Trophoblast cell (in vitro differentiated cells and primary cell): ENCODE measurements at regions not wholly inside any gene's neighbourhood (a gene's known extent, or its start where the extent isn't known, plus 50 kb on each side); places are given as distances from the start of the nearest gene placed in this dataset.
A peak's percentile ranks its signal among the peaks of the same experiment; 100 is the strongest.

ENCODE experiments used
- DNase-seq, 2 donors: peaks; one replicate each; pipeline ENCODE4 v3.0.0-alpha.2; 2016
- H2AFZ ChIP-seq: 2 replicates; pipeline ENCODE4 v1.6.1; 2013; ENCODE audit warnings: low read length, moderate library complexity, mild to moderate bottlenecking; ENCODE audit not compliant: insufficient read depth, poor library complexity
- H2AK5ac ChIP-seq: 2 replicates; pipeline ENCODE4 v1.6.1; 2013; ENCODE audit warnings: mild to moderate bottlenecking, low read length
- H2BK120ac ChIP-seq: 2 replicates; pipeline ENCODE4 v1.6.1; 2013; ENCODE audit warnings: low read length, mild to moderate bottlenecking, moderate library complexity; ENCODE audit not compliant: insufficient read depth, poor library complexity
- H2BK12ac ChIP-seq: 2 replicates; pipeline ENCODE4 v1.6.1; 2013; ENCODE audit warnings: mild to moderate bottlenecking, low read length, moderate library complexity
- H2BK5ac ChIP-seq: 2 replicates; pipeline ENCODE4 v1.6.1; 2013; ENCODE audit warnings: low read length, low read depth, moderate library complexity, mild to moderate bottlenecking; ENCODE audit not compliant: poor library complexity
- H3K14ac ChIP-seq: 2 replicates; pipeline ENCODE4 v1.6.1; 2013; ENCODE audit warnings: mild to moderate bottlenecking, low read length
- H3K18ac ChIP-seq: 2 replicates; pipeline ENCODE4 v1.6.1; 2013; ENCODE audit warnings: mild to moderate bottlenecking, low read length
- H3K23ac ChIP-seq: 2 replicates; pipeline ENCODE4 v1.6.1; 2013; ENCODE audit warnings: low read length
- H3K27ac ChIP-seq: 2 replicates; pipeline ENCODE4 v1.5.1; 2013; ENCODE audit warnings: low read depth, mild to moderate bottlenecking, inconsistent platforms, low read length, moderate library complexity
- H3K27me3 ChIP-seq: 2 replicates; pipeline ENCODE4 v1.6.1; 2013; ENCODE audit warnings: inconsistent platforms, mild to moderate bottlenecking, low read length, moderate library complexity; ENCODE audit not compliant: insufficient read depth
- H3K36me3 ChIP-seq, 2 experiments: 1 replicate in 1 of 2; 2 replicates in 1 of 2; pipeline ENCODE4 v1.6.1; 2013; ENCODE audit warnings: low read length in 2 of 2, mild to moderate bottlenecking in 2 of 2, moderate library complexity in 1 of 2; ENCODE audit not compliant: insufficient read depth in 2 of 2, control insufficient read depth in 1 of 2
- H3K4ac ChIP-seq: 2 replicates; pipeline ENCODE4 v1.6.1; 2013; ENCODE audit warnings: low read depth, mild to moderate bottlenecking, low read length, moderate library complexity
- H3K4me1 ChIP-seq, 2 experiments: 1 replicate in 1 of 2; 2 replicates in 1 of 2; pipeline ENCODE4 v1.6.1; 2013; ENCODE audit warnings: low read length in 2 of 2, mild to moderate bottlenecking in 2 of 2, moderate library complexity in 1 of 2; ENCODE audit not compliant: insufficient read depth in 2 of 2, control insufficient read depth in 1 of 2
- H3K4me2 ChIP-seq: 2 replicates; pipeline ENCODE4 v1.6.1; 2013; ENCODE audit warnings: inconsistent platforms, mild to moderate bottlenecking, low read length, moderate library complexity
- H3K4me3 ChIP-seq: 2 replicates; pipeline ENCODE4 v1.5.1; 2013; ENCODE audit warnings: mild to moderate bottlenecking, low read depth, low read length, inconsistent platforms
- H3K79me1 ChIP-seq: one replicate; pipeline ENCODE4 v1.6.1; 2013; ENCODE audit warnings: low read length
- H3K79me2 ChIP-seq: 2 replicates; pipeline ENCODE4 v1.6.1; 2013; ENCODE audit warnings: low read length, mild to moderate bottlenecking; ENCODE audit not compliant: control insufficient read depth, insufficient read depth, poor library complexity
- H3K9ac ChIP-seq: 2 replicates; pipeline ENCODE4 v1.6.1; 2013; ENCODE audit warnings: mild to moderate bottlenecking, low read length
- H3K9me3 ChIP-seq: 2 replicates; pipeline ENCODE4 v1.6.1; 2013; ENCODE audit warnings: low read depth, mild to moderate bottlenecking, control low read depth, inconsistent platforms, low read length; ENCODE audit not compliant: insufficient read depth
- H4K12ac ChIP-seq: 2 replicates; pipeline ENCODE4 v1.6.1; 2013; ENCODE audit warnings: low read depth, mild to moderate bottlenecking, low read length, moderate library complexity
- H4K8ac ChIP-seq: 2 replicates; pipeline ENCODE4 v1.6.1; 2013; ENCODE audit warnings: low read depth, mild to moderate bottlenecking, low read length, moderate library complexity
- H4K91ac ChIP-seq: one replicate; pipeline ENCODE4 v1.6.1; 2013; ENCODE audit warnings: low read depth, mild to moderate bottlenecking, low read length, moderate library complexity
- WGBS: extraction: QIAGEN DNeasy Blood & Tissue Kit; methylation state at CpG from one replicate; pipeline ENCODE4 v1.1.7; 2013; ENCODE audit warnings: missing lambda C conversion rate; ENCODE audit not compliant: insufficient read length, insufficient coverage; ENCODE audit errors: extremely low coverage; 5-methylcytosine and 5-hydroxymethylcytosine counted together

DNA sequence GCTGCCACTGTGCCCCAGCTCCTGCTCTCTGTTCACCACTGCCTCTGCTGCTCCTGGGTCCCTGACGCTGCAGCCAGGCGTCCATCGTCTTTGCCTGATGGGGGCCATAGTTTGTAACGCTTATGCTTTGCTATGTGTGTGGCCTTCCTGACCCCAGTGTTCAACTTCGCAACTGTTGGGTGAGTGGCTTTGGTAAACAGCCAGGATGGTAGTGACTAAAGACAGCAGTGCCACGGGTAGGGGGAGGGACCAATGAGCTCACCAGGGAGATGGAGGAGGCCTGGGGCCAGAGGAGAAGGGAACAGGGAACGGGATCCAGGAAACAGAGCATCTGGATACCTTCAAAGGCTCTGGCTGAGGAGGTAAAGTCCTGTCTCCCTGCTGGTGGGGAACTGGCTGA, 75.9 kb upstream of the ALDH1L1 start:
- DNase-seq: no peak
- WGBS: no CpG with 5 or more reads among the region's 7 CpGs
- Histone ChIP-seq H3K9ac (no peak overlapping the region), H3K9me3 (peaks cover 3% of the 10 kb centered on the region), H3K14ac (no peak overlapping the region), H4K91ac (no peak overlapping the region), H3K4me2 (no peak overlapping the region), H2AK5ac (no peak overlapping the region), H3K27me3 (no peaks in the 10 kb centered on the region), H3K79me2 (no peaks in the 10 kb centered on the region), H3K4ac (no peak overlapping the region), H2BK12ac (no peak overlapping the region), H3K79me1 (no peaks in the 10 kb centered on the region), H2BK5ac (no peak overlapping the region), H3K4me1 (peaks cover 0 to 3% of the 10 kb centered on the region in 2 experiments), H3K4me3 (no peak overlapping the region), H3K36me3 (no peaks in the 10 kb centered on the region), H3K27ac (no peak overlapping the region), H4K12ac (no peak overlapping the region), H3K23ac (no peak overlapping the region), H2AFZ (no peak overlapping the region), H2BK120ac (no peak overlapping the region), H4K8ac (no peak overlapping the region), H3K18ac (no peak overlapping the region)

DNA sequence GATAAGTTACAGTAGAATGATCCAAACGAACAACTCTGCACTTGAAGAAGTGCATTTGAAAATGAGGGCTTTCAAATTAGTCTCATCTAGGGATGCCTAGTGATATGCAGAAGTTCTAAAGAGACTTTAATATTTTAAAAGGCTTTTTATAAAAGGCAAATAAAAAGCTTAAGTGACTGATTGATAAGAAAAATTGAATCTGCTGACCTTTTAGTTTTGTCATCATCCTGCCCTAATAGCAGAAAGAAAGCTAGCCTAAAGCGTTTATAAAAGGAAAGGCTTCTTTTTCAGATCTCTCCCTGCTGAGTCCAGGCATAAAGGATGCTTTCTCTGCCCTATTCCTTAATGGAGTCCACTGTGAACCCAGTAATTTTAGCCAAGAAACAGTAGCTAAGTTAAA, 72.7 kb upstream of the ALDH1L1 start:
- Histone ChIP-seq H3K23ac (no peak overlapping the region), H3K4me1 (no peaks in the 10 kb centered on the region), H3K4ac (no peak overlapping the region), H3K79me2 (no peaks in the 10 kb centered on the region), H2BK5ac (no peak overlapping the region), H3K4me3 (no peak overlapping the region), H3K79me1 (no peaks in the 10 kb centered on the region), H4K91ac (no peak overlapping the region), H4K12ac (no peak overlapping the region), H2AFZ (no peak overlapping the region), H3K14ac (no peak overlapping the region), H3K9me3 (no peaks in the 10 kb centered on the region), H3K18ac (no peak overlapping the region), H3K36me3 (no peaks in the 10 kb centered on the region), H2BK120ac (no peak overlapping the region), H2BK12ac (no peak overlapping the region), H3K4me2 (no peak overlapping the region), H3K27me3 (no peaks in the 10 kb centered on the region), H2AK5ac (no peak overlapping the region), H3K27ac (no peak overlapping the region), H3K9ac (no peak overlapping the region), H4K8ac (no peak overlapping the region)
- no peak for DNase-seq
- no CpG with 5 or more reads among the region's 2 CpGs for WGBS

DNA sequence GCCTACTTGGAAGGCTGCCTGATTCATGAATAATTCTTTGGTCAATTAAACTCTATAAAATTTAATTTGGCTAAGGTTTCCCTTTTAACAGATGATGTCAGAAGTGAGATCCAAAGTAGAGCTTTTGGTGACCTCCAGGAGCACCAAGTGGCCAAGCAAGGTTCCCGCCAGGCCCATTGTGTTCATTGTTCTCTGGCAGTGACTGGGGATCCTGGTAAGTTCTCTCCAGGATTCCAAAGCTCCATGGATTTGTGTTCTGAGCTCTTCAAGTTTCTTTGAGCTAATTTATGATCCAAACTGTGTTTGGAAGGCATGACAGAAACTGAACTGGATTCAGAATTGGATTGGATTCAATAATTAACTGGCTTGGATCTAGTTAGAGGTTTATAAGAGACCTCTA, 72.0 kb upstream of the ALDH1L1 start:
- Histone ChIP-seq H3K23ac (no peak overlapping the region), H3K4me2 (no peak overlapping the region), H4K91ac (no peak overlapping the region), H2AFZ (no peak overlapping the region), H3K27me3 (no peaks in the 10 kb centered on the region), H3K14ac (no peak overlapping the region), H3K27ac (no peak overlapping the region), H4K12ac (no peak overlapping the region), H3K4me1 (no peaks in the 10 kb centered on the region), H2AK5ac (no peak overlapping the region), H3K79me2 (no peaks in the 10 kb centered on the region), H3K18ac (no peak overlapping the region), H3K9ac (no peak overlapping the region), H2BK12ac (no peak overlapping the region), H3K9me3 (peaks cover 2% of the 10 kb centered on the region), H4K8ac (no peak overlapping the region), H3K4ac (no peak overlapping the region), H2BK120ac (no peak overlapping the region), H3K36me3 (no peaks in the 10 kb centered on the region), H3K4me3 (no peak overlapping the region), H2BK5ac (no peak overlapping the region), H3K79me1 (no peaks in the 10 kb centered on the region)
- DNase-seq: no peak
- WGBS: no CpG with 5 or more reads among the region's 1 CpG

DNA sequence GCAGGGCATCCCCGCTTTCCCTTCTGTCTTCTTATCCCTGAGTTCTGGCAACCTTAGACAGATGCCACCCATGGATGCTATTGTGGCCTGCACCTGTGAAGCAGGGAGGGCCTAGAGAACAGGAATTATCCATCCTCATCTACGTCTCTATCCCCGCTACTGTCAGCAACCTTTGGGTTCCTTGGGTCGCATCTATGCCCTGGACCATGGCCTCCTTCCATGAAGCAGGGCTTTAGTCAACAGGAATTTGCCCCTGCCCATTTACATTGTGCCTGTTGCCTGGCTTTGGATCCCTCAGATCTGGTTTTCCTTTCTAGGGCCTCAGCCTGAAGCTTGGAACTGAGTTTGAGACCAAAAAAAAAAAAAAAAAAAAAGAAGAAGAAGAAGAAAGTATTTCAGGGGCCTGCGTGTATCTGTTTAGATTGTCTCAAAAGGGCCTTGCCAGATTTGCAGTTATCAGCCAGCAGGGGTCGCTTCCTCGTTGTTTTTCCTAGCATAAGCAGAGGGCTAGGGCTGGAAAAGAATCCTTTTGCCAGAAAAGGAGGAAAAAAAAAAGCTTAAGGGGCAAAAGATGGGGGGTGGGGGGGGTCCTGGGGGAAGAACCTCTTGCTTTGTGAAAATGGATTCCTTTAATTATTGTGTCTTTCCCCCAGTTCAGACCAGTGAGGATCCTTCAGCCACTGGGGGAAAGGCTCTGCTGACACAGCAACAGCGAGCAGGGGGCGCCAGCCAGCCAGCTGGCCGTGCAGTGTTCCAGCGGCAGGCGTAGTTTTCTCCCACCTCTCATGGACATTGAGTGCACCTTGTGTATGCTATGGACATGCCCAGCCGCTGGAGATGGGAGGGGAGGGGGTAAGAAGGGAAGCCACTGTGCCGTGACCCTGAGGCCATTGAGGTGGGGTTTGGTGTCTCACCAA, 65.7 kb upstream of the ALDH1L1 start:
- no CpG with 5 or more reads among the region's 14 CpGs for WGBS
- H3K4me2 ChIP-seq: no peak overlapping the region
- H3K9me3 ChIP-seq: peaks cover 9% of the 10 kb centered on the region
- H3K79me1 ChIP-seq: no peaks in the 10 kb centered on the region
- no peak overlapping the region for H2BK12ac ChIP-seq
- H3K4ac ChIP-seq: no peak overlapping the region
- peak; percentile 30 to 68 for DNase-seq
- no peak overlapping the region for H2BK5ac ChIP-seq
- no peaks in the 10 kb centered on the region for H3K79me2 ChIP-seq
- no peaks in the 10 kb centered on the region for H3K36me3 ChIP-seq
- no peak overlapping the region for H2AK5ac ChIP-seq
- no peaks in the 10 kb centered on the region for H3K4me1 ChIP-seq
- no peak overlapping the region for H2BK120ac ChIP-seq
- no peak overlapping the region for H3K27ac ChIP-seq
- no peak overlapping the region for H3K23ac ChIP-seq
- H3K27me3 ChIP-seq: no peaks in the 10 kb centered on the region
- no peak overlapping the region for H3K9ac ChIP-seq
- H4K91ac ChIP-seq: no peak overlapping the region
- H4K8ac ChIP-seq: no peak overlapping the region
- H4K12ac ChIP-seq: no peak overlapping the region
- no peak overlapping the region for H2AFZ ChIP-seq
- H3K4me3 ChIP-seq: no peak overlapping the region
- no peak overlapping the region for H3K18ac ChIP-seq
- no peak overlapping the region for H3K14ac ChIP-seq
